HepG2 (cell line): ENCODE measurements at regions not wholly inside any gene's neighbourhood (a gene's known extent, or its start where the extent isn't known, plus 50 kb on each side); places are given as distances from the start of the nearest gene placed in this dataset.
A peak's percentile ranks its signal among the peaks of the same experiment; 100 is the strongest.

Experiments
- ARID5B ChIP-seq: IDR thresholded peaks from 2 replicates; pipeline ENCODE4 v1.4.0; 2020; ENCODE audit warnings: mild to moderate bottlenecking, missing genetic modification reagents
- EED ChIP-seq: sonication (generic); formaldehyde crosslinking; IDR thresholded peaks from 2 replicates; pipeline ENCODE4 v1.5.0; 2020; ENCODE audit warnings: mild to moderate bottlenecking, missing genetic modification reagents
- FLYWCH1 ChIP-seq: sonication (generic); formaldehyde crosslinking; IDR thresholded peaks from 2 replicates; pipeline ENCODE4 v1.8.1; 2023; ENCODE audit warnings: mild to moderate bottlenecking, missing genetic modification reagents
- FOXO4 ChIP-seq: sonication (generic); formaldehyde crosslinking; conservative IDR thresholded peaks from 2 replicates; pipeline ENCODE4 v1.8.1; 2023; ENCODE audit warnings: missing genetic modification reagents
- ISX ChIP-seq: sonication (generic); formaldehyde crosslinking; conservative IDR thresholded peaks from 2 replicates; pipeline ENCODE4 v1.5.0; 2020; ENCODE audit warnings: missing genetic modification reagents
- MLX ChIP-seq: IDR thresholded peaks from 2 replicates; pipeline ENCODE4 v1.6.1; 2016
- NPAS2 ChIP-seq: sonication (generic); formaldehyde crosslinking; IDR thresholded peaks from 2 replicates; pipeline ENCODE4 v1.8.0; 2022; ENCODE audit warnings: mild to moderate bottlenecking, missing genetic modification reagents, borderline replicate concordance
- RAD21 ChIP-seq: fragments of 450-650 bp; formaldehyde crosslinking; IDR thresholded peaks from 2 replicates; pipeline ENCODE4 v1.5.0; 2020; ENCODE audit warnings: mild to moderate bottlenecking
- SAP130 ChIP-seq: IDR thresholded peaks from 2 replicates; pipeline ENCODE4 v1.6.1; 2016; ENCODE audit warnings: low read depth
- ZBTB26 ChIP-seq: IDR thresholded peaks from 2 replicates; pipeline ENCODE4 v1.6.1; 2016; ENCODE audit warnings: missing compliant biosample characterization, missing genetic modification reagents, borderline replicate concordance
- ZBTB3 ChIP-seq: sonication (generic); formaldehyde crosslinking; IDR thresholded peaks from 2 replicates; pipeline ENCODE4 v1.4.0; 2020; ENCODE audit warnings: low read depth, mild to moderate bottlenecking, moderate library complexity, missing genetic modification reagents, borderline replicate concordance
- ZBTB49 ChIP-seq: sonication (generic); formaldehyde crosslinking; IDR thresholded peaks from 2 replicates; pipeline ENCODE4 v1.4.0; 2020; ENCODE audit warnings: missing genetic modification reagents, borderline replicate concordance
- ZFP37 ChIP-seq: sonication (generic); formaldehyde crosslinking; IDR thresholded peaks from 2 replicates; pipeline ENCODE4 v1.4.0; 2020; ENCODE audit warnings: missing genetic modification reagents, borderline replicate concordance
- ZNF17 ChIP-seq: sonication (generic); formaldehyde crosslinking; IDR thresholded peaks from 2 replicates; pipeline ENCODE4 v1.5.0; 2020; ENCODE audit warnings: mild to moderate bottlenecking, missing genetic modification reagents
- ZNF180 ChIP-seq: sonication (generic); formaldehyde crosslinking; IDR thresholded peaks from 2 replicates; pipeline ENCODE4 v1.4.0; 2020; ENCODE audit warnings: low read depth, missing genetic modification reagents, borderline replicate concordance
- ZNF234 ChIP-seq: sonication (generic); formaldehyde crosslinking; conservative IDR thresholded peaks from 2 replicates; pipeline ENCODE4 v1.5.1; 2020; ENCODE audit warnings: mild to moderate bottlenecking, missing genetic modification reagents
- ZNF326 ChIP-seq: sonication (generic); formaldehyde crosslinking; IDR thresholded peaks from 2 replicates; pipeline ENCODE4 v1.4.0; 2020; ENCODE audit warnings: missing genetic modification reagents, borderline replicate concordance
- ZNF644 ChIP-seq: IDR thresholded peaks from 2 replicates; pipeline ENCODE4 v1.6.1; 2016; ENCODE audit warnings: low read depth
- ZNF773 ChIP-seq: sonication (generic); formaldehyde crosslinking; IDR thresholded peaks from 2 replicates; pipeline ENCODE4 v1.4.0; 2020; ENCODE audit warnings: missing genetic modification reagents, borderline replicate concordance
- ZNF839 ChIP-seq: sonication (generic); formaldehyde crosslinking; IDR thresholded peaks from 2 replicates; pipeline ENCODE4 v1.4.0; 2020; ENCODE audit warnings: missing genetic modification reagents, mild to moderate bottlenecking, borderline replicate concordance
- ZSCAN31 ChIP-seq: sonication (generic); formaldehyde crosslinking; IDR thresholded peaks from 2 replicates; pipeline ENCODE4 v1.5.0; 2020; ENCODE audit warnings: low read depth, mild to moderate bottlenecking, missing genetic modification reagents

GRCh38 chr6:37099442-37099841 is 70.5 kb upstream of the PIM1 start (continued):
- TF ChIP-seq FOXO4 (CRISPR knock-in tag) = no peak
- no peak for TF ChIP-seq ZNF839
- no peak for TF ChIP-seq ZNF773 (CRISPR knock-in tag)
- no peak for TF ChIP-seq NPAS2 (CRISPR knock-in tag)
- no peak for TF ChIP-seq ISX
- TF ChIP-seq RAD21 (CRISPR knock-in tag) = no peak
- peak; percentile 81 for TF ChIP-seq ARID5B (CRISPR knock-in tag)
- TF ChIP-seq EED (CRISPR knock-in tag) = no peak
- TF ChIP-seq ZNF326 (CRISPR knock-in tag) = no peak
- peak; percentile 51 for TF ChIP-seq SAP130 (CRISPR knock-in tag)
- no peak for TF ChIP-seq ZBTB49 (CRISPR knock-in tag)
- TF ChIP-seq ZNF17 (CRISPR knock-in tag) = no peak
- TF ChIP-seq ZNF180 = no peak
- TF ChIP-seq ZSCAN31 = no peak
- no peak for TF ChIP-seq ZNF234
- no peak for TF ChIP-seq FLYWCH1 (CRISPR knock-in tag)
- TF ChIP-seq ZFP37 (CRISPR knock-in tag) = no peak
- TF ChIP-seq ZBTB3 (CRISPR knock-in tag) = no peak
- TF ChIP-seq ZBTB26 (CRISPR knock-in tag) = no peak
- peak; percentile 48; the same call in 1 of the 2 replicates for TF ChIP-seq ZNF644 (CRISPR knock-in tag)
- TF ChIP-seq MLX (CRISPR knock-in tag) = peak; percentile 80
